ENCODE measurements at regions not wholly inside any gene's neighbourhood (a gene's known extent, or its start where the extent isn't known, plus 50 kb on each side); places are given as distances from the start of the nearest gene placed in this dataset.

DNA sequence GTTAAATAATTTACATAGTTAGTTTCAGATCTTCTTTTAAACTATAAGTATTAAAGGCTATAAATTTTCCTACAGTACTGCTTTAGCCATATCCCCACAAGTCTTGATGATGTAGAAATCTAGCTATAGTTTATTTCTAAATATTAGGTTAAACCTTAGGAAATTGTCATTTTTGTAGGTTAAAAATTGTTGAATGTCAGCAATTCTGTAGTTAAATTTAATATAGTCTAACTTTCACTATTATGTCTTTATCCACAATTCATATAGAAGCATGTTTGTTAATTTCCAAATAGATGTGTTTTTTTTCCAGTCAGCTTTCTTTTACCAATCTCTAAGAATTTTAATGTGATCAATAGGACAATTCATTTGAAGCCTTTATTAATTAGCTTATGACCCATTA is 199.7 kb downstream of the ETAA1 start:
- H3K4me3 ChIP-seq (ENCODE audit: low read depth, low read length): no peak overlapping the region
- DNase-seq (ENCODE audit: low read depth): no peak
- no peak for TF ChIP-seq CTCF (IDR thresholded peaks at IDR 0.05; ENCODE audit: control insufficient read depth, extremely low read depth, insufficient read depth)

DNA sequence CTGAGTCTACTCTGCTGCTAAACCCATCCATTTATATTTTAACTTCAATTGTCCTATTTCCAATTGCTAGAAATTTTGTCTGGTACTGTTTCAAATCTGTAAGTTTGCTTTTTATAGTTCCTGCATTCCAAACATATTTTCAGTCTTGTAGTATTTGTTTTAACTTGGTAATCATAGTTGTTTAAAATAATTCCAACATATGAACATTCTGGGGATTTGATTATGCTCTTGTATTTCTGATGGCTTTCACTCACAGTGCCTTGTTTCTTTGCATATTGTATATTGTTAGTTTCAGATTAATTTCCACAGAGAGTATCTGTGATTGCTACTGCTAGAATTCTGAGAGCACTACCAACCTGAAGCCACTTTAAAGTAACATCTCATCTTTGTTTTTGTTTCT is 202.4 kb downstream of the ETAA1 start:
- DNase-seq (ENCODE audit: low read depth): no peak
- TF ChIP-seq CTCF (IDR thresholded peaks at IDR 0.05; ENCODE audit: control insufficient read depth, extremely low read depth, insufficient read depth): no peak
- H3K4me3 ChIP-seq (ENCODE audit: low read depth, low read length): no peak overlapping the region

GRCh38 chr2:67600222-67600871 is 203.2 kb downstream of the ETAA1 start:
- DNase-seq (ENCODE audit: low read depth): no peak
- no peak for TF ChIP-seq CTCF (IDR thresholded peaks at IDR 0.05; ENCODE audit: control insufficient read depth, extremely low read depth, insufficient read depth)
- H3K4me3 ChIP-seq (ENCODE audit: low read depth, low read length): no peak overlapping the region

DNA sequence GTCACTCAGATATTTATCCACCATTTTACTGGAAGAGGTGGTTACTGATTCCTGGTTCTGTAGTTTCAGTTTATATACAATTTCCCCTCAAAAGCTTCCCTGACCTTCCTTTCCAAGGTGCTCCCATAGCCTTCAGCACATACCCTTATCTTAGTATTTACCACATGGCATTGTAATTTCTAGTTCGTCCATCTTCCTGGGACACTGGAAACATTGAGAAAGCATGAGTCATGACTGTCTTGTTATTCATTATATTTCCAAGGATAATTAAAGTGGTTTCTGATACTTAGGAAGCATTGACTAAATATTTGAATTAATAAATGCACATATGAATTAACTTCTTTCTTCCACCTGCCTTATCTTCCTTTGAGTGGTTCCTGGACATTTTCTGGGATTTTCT is 203.8 kb downstream of the ETAA1 start:
- no peak overlapping the region for H3K4me3 ChIP-seq (ENCODE audit: low read depth, low read length)
- no peak for DNase-seq (ENCODE audit: low read depth)
- TF ChIP-seq CTCF (IDR thresholded peaks at IDR 0.05; ENCODE audit: control insufficient read depth, extremely low read depth, insufficient read depth): no peak

DNA sequence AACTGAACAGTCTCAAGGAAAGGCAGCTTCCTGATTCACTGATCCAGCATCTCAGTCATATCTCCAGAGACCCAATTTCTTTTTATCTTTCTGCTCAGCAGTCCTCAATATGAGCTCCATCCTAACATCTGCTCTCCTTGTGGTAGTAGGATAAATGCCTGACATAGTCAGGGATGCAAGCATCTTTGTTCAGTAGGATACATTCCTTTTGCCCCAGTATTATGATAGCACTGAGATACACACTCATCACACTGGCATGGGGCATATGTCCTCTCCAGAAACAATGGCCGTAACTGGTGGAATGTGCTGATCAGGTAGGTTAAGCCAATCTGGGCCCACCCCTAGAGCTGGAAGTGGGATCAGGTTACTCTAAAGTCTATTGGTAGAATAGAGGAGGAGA is 207.2 kb downstream of the ETAA1 start:
- DNase-seq (ENCODE audit: low read depth): no peak
- H3K4me3 ChIP-seq (ENCODE audit: low read depth, low read length): no peak overlapping the region
- no peak for TF ChIP-seq CTCF (IDR thresholded peaks at IDR 0.05; ENCODE audit: control insufficient read depth, extremely low read depth, insufficient read depth)

DNA sequence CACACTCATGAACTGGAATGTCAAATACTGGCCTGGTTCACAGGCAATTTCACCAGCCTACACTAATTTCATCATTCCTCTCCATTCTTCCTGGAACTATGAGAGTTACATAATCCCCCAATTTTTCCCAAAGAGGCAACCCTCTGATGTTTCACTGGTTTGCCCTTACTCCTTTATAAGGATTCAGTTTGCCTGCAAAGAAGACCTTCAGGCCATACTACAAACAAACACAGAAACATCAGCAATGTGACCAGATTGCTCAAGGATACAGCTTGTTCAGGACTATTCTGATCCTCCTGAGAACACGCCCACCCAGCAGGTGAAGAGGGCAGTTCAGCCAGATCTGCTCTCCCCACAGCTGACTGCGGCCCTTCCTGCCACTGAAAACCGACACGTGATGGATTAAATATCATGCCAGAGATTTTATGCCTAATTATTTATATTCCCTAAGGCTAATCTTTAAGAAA is 215.5 kb downstream of the ETAA1 start:
- no peak for TF ChIP-seq CTCF (IDR thresholded peaks at IDR 0.05; ENCODE audit: control insufficient read depth, extremely low read depth, insufficient read depth)
- H3K4me3 ChIP-seq (ENCODE audit: low read depth, low read length): no peak overlapping the region
- no peak for DNase-seq (ENCODE audit: low read depth)

GRCh38 chr2:67613227-67613626 is 216.1 kb downstream of the ETAA1 start:
- DNase-seq (ENCODE audit: low read depth): no peak
- no peak overlapping the region for H3K4me3 ChIP-seq (ENCODE audit: low read depth, low read length)
- no peak for TF ChIP-seq CTCF (IDR thresholded peaks at IDR 0.05; ENCODE audit: control insufficient read depth, extremely low read depth, insufficient read depth)
